IgD-negative memory B cell (primary cell): ENCODE measurements at regions not wholly inside any gene's neighbourhood (a gene's known extent, or its start where the extent isn't known, plus 50 kb on each side); places are given as distances from the start of the nearest gene placed in this dataset.

Source experiments
- H3K27ac Mint-ChIP-seq, 3 donors: one replicate each; pipeline ENCODE4 v1.8.0; 2020 to 2022; ENCODE audit warnings: mild to moderate bottlenecking in 3 of 3, mixed read lengths in 3 of 3, moderate library complexity in 1 of 3
- H3K27me3 Mint-ChIP-seq: one replicate; pipeline ENCODE4 v1.8.0; 2021; ENCODE audit warnings: mixed read lengths
- H3K36me3 Mint-ChIP-seq: one replicate; pipeline ENCODE4 v1.8.0; 2020; ENCODE audit warnings: mild to moderate bottlenecking, mixed read lengths
- H3K4me1 Mint-ChIP-seq, 3 donors: one replicate each; pipeline ENCODE4 v1.8.0; 2020 to 2022; ENCODE audit warnings: mixed read lengths in 3 of 3, mild to moderate bottlenecking in 1 of 3
- H3K4me3 Mint-ChIP-seq, 4 donors: one replicate each; pipeline ENCODE4 v1.8.0; 2020 to 2022; ENCODE audit warnings: mild to moderate bottlenecking in 4 of 4, mixed read lengths in 4 of 4, moderate library complexity in 3 of 4
- H3K9me3 Mint-ChIP-seq, 3 donors: one replicate each; pipeline ENCODE4 v1.8.0; 2020 to 2021; ENCODE audit warnings: mixed read lengths in 3 of 3, mild to moderate bottlenecking in 1 of 3

DNA sequence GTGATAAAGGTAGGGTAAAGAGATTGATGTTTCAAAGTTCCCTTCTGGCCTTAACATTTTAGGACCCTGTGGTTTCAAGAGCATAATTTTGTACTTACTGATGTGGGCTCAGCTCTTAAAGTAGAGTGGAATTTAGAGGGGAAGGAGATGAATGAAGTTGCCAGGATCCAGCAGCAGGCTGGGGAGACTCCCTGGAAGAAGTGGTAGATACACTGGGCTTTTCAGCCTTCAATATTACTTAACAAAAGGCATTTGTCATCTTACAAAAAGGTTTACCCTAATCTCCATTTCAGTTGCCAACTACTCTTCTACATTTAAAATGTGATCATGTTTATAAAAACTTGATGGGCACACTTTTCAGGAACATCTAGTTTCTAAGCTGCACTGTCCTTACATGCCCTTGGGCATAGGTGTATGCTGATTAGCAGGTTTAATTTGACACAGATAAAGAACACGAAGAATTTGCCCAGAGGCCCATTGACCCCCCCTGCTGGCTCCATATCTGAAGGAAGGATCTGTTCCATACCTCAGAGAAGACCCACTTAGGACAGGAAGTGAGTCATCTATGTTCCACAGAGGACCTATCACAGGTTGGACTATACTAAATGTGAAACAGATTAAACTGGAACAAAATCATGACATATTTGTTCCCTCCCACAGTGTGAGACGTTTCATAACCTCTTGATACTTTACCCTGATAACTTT lies 93.0 kb upstream of the LPP start:
- H3K27ac Mint-ChIP-seq: no peak overlapping the region
- H3K27me3 Mint-ChIP-seq: no peaks in the 10 kb centered on the region
- no peaks in the 10 kb centered on the region for H3K9me3 Mint-ChIP-seq
- peaks cover 1% of the 10 kb centered on the region for H3K36me3 Mint-ChIP-seq
- H3K4me1 Mint-ChIP-seq: peaks cover 0 to 6% (median 5%) of the 10 kb centered on the region in 3 donors
- H3K4me3 Mint-ChIP-seq: no peak overlapping the region

DNA sequence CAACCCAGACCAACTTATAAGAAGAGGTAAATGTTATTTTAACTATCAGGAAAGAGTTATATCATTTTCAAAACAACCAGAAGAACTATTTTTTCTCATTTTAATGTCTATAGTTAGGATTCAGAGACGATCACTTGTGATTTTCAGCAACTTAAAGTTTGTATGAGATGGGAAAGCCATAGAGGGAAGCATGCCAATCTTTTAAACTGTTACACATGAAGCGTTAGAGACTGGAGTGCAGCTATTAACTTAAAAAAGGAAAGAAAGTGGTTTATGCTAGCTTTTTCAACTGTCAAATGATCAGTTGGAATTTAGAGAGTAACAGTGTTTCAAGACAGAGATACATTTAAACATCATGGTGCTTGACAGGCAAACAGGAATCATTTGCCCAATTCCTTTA lies 91.7 kb upstream of the LPP start:
- H3K36me3 Mint-ChIP-seq: peaks cover 3% of the 10 kb centered on the region
- H3K27ac Mint-ChIP-seq: peak overlapping the region in 1 of 3 donors; percentile 37
- H3K4me3 Mint-ChIP-seq: no peak overlapping the region
- H3K9me3 Mint-ChIP-seq: no peaks in the 10 kb centered on the region
- no peaks in the 10 kb centered on the region for H3K27me3 Mint-ChIP-seq
- peaks cover 0 to 6% (median 5%) of the 10 kb centered on the region in 3 donors for H3K4me1 Mint-ChIP-seq

DNA sequence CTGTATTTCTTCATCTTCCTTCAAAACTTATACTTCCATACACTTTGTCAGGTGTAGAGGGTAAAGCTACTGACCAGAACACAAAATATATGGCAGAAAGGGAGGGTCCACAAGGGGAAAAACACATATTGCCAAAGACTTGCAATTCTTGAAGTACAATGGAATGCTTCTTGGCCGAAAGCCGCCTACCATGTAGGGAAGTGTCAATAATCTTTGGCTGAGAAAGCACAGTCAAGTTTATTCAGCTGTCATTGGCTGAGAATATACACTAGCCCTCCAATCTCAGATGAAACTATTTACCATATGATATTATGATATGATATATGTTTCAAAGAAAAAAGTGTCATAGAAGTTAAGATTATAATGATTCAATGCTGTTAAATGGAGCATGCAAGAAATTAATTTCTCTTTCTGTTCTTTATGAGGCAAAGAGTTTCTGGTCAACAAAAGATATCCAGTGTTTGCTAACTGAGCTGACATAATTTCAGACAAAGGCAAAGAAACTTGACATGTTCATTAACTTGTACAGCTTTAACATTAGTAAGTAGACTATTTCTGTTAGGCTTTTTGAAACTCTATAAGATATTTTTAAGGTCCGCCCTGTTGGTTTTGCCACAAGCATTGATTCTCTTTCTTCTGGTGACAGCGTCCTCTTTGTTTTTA lies 89.0 kb upstream of the LPP start:
- Mint-ChIP-seq H3K9me3 (peaks cover 0 to 2% (median 0%) of the 10 kb centered on the region in 3 donors), H3K4me1 (peaks cover 0 to 6% (median 5%) of the 10 kb centered on the region in 3 donors), H3K27ac (no peak overlapping the region), H3K4me3 (no peak overlapping the region), H3K27me3 (no peaks in the 10 kb centered on the region), H3K36me3 (peaks cover 3% of the 10 kb centered on the region)

DNA sequence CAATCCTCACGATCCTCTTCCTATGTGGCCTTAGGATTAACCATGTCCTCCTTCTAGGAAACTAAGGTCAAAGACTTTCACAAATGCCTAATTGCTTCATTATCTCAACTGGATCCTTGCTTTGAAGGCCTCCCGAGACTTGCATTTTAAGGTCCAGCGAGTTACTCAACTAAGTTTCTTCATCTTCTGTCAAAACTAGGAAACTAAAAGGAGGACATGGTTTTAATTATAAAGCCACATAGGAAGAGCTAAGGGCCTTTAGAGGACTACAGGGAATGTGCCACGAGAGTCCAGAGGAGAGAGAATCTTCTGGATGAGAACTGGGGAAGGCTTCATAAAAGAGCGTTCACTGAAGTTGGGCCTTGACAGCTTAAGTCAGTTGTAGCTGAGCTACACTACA lies 87.8 kb upstream of the LPP start:
- peaks cover 0 to 2% (median 0%) of the 10 kb centered on the region in 3 donors for H3K9me3 Mint-ChIP-seq
- H3K27me3 Mint-ChIP-seq: peaks cover 2% of the 10 kb centered on the region
- H3K27ac Mint-ChIP-seq: no peak overlapping the region
- peaks cover 5% of the 10 kb centered on the region for H3K36me3 Mint-ChIP-seq
- no peak overlapping the region for H3K4me3 Mint-ChIP-seq
- H3K4me1 Mint-ChIP-seq: peaks cover 0 to 3% (median 3%) of the 10 kb centered on the region in 3 donors

DNA sequence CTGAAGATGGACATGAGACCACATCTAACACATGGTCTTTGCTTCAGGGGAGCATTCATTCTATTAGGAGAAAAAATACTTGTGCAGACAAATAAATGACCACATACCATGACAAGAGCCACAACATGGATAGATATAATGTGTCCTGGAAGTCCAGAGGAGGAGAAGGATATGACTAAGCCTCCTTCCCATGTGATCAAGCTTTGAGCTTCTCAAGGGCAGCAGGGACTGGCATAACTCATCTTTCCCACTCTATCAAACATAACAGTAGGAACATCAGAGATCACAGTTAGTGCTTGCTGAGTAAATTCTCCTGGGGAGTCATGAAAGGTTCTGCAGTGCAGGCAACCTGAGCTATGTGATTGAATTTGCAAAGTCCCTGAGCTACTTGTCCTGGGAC lies 86.0 kb upstream of the LPP start:
- no peak overlapping the region for H3K27ac Mint-ChIP-seq
- H3K27me3 Mint-ChIP-seq: peaks cover 2% of the 10 kb centered on the region
- H3K36me3 Mint-ChIP-seq: peaks cover 5% of the 10 kb centered on the region
- no peak overlapping the region for H3K4me3 Mint-ChIP-seq
- no peaks in the 10 kb centered on the region for H3K4me1 Mint-ChIP-seq
- H3K9me3 Mint-ChIP-seq: peaks cover 0 to 2% (median 0%) of the 10 kb centered on the region in 3 donors

DNA sequence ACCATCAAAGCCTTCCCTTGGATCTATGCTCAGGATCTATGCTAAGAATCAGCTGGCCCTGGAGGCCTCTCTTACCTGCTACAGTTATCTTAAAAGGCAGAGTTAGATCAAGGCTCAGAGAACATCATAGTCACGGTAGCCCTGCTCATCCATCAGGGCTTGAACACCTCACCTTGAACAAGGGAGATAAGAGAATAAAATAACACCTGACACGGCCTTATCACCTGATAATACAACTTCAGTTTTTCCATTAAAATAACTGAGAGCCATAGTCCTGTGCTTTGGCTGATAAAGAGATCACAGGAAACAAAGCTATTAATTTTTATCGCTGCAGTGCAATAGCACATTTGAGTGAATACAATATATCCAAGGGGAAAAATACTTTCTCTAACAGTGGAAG lies 85.6 kb upstream of the LPP start:
- H3K4me1 Mint-ChIP-seq: no peaks in the 10 kb centered on the region
- H3K36me3 Mint-ChIP-seq: peaks cover 5% of the 10 kb centered on the region
- peaks cover 0 to 2% (median 0%) of the 10 kb centered on the region in 3 donors for H3K9me3 Mint-ChIP-seq
- H3K27me3 Mint-ChIP-seq: peaks cover 2% of the 10 kb centered on the region
- H3K27ac Mint-ChIP-seq: no peak overlapping the region
- H3K4me3 Mint-ChIP-seq: no peak overlapping the region

DNA sequence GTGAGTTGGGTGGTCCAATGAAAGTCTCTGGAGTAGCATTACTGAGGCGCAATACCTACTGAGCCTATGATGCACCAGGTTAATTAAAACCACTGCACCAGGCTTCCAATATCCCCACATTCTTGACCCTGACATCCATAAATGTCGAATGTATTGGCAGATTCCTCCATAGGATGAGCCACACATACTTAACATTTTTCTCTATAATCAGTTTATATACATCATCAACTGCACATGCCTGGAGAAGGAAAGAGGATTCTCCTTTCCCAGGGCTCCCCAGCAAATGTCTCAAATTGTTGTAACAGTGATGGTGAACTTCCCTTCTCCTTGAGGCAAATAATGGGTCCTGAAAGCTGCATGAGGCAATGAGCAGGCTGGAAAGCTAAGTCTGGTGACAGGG lies 82.3 kb upstream of the LPP start:
- peaks cover 0 to 2% (median 0%) of the 10 kb centered on the region in 3 donors for H3K9me3 Mint-ChIP-seq
- H3K27me3 Mint-ChIP-seq: peaks cover 2% of the 10 kb centered on the region
- no peaks in the 10 kb centered on the region for H3K4me1 Mint-ChIP-seq
- H3K4me3 Mint-ChIP-seq: no peak overlapping the region
- no peak overlapping the region for H3K27ac Mint-ChIP-seq
- H3K36me3 Mint-ChIP-seq: peaks cover 3% of the 10 kb centered on the region

DNA sequence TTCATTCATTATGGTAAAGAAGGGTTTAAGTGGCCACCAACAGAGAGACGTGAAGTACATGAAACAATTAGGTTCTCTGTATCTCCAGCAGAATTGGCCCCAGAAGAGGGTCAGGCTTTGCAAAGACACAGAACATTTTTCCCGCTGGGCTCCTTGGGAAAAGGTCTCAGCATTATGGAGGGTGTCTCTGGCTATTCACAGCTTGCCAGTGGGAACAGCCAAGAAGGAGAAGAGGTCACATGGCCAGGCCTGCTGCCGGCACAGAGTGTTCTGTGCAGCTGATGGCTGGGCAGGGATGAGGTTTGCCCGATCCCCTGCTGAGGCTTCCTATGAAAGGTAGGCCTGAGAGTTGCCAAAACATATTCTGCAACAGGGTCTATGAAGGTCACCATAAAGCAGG lies 77.8 kb upstream of the LPP start:
- no peaks in the 10 kb centered on the region for H3K27me3 Mint-ChIP-seq
- H3K27ac Mint-ChIP-seq: no peak overlapping the region
- peaks cover 1% of the 10 kb centered on the region for H3K36me3 Mint-ChIP-seq
- no peak overlapping the region for H3K4me3 Mint-ChIP-seq
- H3K9me3 Mint-ChIP-seq: peaks cover 0 to 5% (median 4%) of the 10 kb centered on the region in 3 donors
- no peaks in the 10 kb centered on the region for H3K4me1 Mint-ChIP-seq

DNA sequence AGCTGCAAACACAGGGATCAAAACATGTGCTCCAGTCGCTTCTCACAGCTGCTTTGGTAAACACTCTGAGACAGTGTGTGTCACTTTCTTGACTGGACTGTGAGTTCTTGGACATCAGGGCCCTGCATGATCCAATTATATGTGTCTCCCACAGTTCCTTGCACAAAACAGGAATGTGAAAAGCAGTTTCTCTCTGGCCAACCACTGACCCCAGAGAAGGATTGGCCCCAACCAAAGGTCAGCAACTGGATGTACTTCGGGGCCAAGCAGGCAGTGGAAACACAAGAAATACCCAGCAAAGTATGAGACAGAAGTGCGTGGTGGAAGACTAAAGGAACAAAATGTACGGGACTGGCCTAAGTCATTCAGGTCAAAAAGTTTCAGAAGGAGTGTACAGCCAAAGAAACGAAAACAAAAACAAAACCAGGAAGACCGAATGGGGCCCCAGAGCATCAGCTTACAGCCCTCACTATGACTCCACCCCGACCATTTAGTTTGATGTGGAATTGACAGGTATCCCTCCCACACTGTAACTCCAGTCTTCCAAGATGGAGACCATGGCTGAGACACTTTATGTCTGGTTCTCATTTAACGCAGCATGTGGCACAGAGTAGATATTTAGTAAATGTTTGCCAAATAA lies 76.7 kb upstream of the LPP start:
- Mint-ChIP-seq H3K36me3 (peaks cover 1% of the 10 kb centered on the region), H3K9me3 (peaks cover 0 to 5% (median 4%) of the 10 kb centered on the region in 3 donors), H3K27me3 (no peaks in the 10 kb centered on the region), H3K4me1 (no peaks in the 10 kb centered on the region), H3K4me3 (no peak overlapping the region), H3K27ac (peak overlapping the region in 1 of 3 donors; percentile 21)

DNA sequence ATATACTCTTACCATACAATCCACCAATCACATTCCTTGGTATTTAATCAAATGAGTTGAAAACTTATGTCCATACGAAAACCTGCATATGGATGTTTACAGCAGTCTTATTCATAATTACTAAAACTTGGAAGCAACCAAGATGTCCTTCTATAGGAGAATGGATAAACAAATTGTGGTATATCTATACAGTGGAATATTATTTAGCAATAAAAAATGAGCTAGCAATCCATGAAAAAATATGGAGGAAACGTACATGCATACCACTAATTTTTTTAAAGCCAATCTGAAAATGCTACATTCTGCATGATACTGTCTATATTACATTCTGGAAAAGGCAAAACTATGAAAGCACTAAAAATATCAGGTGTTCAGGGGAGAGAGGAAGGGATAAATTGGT lies 73.9 kb upstream of the LPP start:
- Mint-ChIP-seq H3K27ac (no peak overlapping the region), H3K36me3 (peaks cover 1% of the 10 kb centered on the region), H3K27me3 (peaks cover 2% of the 10 kb centered on the region), H3K9me3 (peaks cover 0 to 5% (median 4%) of the 10 kb centered on the region in 3 donors), H3K4me1 (peaks cover 3 to 10% (median 4%) of the 10 kb centered on the region in 3 donors), H3K4me3 (no peak overlapping the region)

DNA sequence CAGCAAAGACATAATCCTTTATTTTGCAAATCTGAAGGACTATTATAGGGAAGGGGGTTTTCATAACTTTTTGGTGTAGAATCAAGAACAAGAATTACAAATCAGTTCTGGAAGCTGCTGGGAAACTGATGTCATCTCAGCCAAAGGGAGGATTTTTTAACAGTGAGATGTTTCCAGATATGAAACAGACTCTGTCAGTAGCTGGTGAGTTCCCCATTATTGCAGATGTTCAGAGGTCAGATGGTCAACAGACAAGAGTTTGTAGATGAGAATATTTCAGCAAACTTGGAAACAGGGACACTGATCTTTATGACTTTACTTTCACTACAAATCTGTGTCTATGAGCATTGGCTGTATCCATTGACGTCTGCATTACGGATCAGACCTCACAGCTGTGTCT lies 71.9 kb upstream of the LPP start:
- H3K27ac Mint-ChIP-seq: no peak overlapping the region

DNA sequence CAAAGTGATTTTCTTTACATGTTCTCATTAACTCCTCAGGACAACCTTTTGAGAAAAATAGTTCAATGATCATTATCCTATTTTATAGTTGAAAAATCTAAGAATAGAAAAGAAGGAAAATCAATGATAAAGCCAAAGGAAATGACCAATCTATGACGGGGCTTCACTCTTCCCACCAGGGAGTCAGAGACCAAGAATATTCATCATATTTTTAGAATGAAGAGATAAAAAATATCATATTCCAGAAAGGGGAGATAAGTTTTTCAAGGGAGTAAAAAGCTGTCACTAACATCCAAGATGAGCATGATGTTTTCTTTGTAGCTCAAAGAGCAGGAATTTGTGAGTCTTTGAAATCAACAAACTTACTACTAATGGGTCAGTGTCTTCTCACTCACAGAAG lies 71.5 kb upstream of the LPP start:
- Mint-ChIP-seq H3K36me3 (no peaks in the 10 kb centered on the region), H3K27ac (no peak overlapping the region)

More for the DNA sequence above, 71.9 kb upstream of the LPP start:
- H3K27me3 Mint-ChIP-seq: peaks cover 9% of the 10 kb centered on the region
- peaks cover 0 to 5% (median 4%) of the 10 kb centered on the region in 3 donors for H3K9me3 Mint-ChIP-seq
- peaks cover 16 to 22% (median 16%) of the 10 kb centered on the region in 3 donors for H3K4me1 Mint-ChIP-seq
- H3K36me3 Mint-ChIP-seq: no peaks in the 10 kb centered on the region
- H3K4me3 Mint-ChIP-seq: no peak overlapping the region

DNA sequence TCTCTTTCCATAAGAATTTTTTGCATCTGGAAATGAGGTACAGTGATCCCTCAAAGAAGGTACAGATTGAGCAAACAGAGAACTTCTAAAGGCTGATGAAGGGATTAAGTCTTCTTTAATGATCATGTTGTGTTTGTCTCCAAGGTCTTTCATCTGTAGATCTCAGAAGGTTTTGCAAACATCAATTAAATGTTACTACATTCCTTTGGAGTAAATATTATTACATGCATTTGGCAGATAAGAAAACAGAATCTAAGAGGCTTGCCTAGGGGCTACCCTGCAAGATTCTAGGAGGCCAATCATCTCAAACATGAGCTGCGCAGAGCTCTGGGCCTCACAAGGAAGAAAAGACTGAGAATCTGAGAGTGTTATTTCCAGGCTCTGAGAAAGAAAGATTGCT lies 70.9 kb upstream of the LPP start:
- Mint-ChIP-seq H3K4me1 (peaks cover 16 to 26% (median 19%) of the 10 kb centered on the region in 3 donors), H3K9me3 (peaks cover 0 to 5% (median 4%) of the 10 kb centered on the region in 3 donors), H3K27ac (no peak overlapping the region), H3K36me3 (no peaks in the 10 kb centered on the region), H3K27me3 (peaks cover 15% of the 10 kb centered on the region), H3K4me3 (no peak overlapping the region)

More for the DNA sequence above, 71.5 kb upstream of the LPP start:
- Mint-ChIP-seq H3K9me3 (peaks cover 0 to 5% (median 4%) of the 10 kb centered on the region in 3 donors), H3K4me1 (peaks cover 16 to 22% (median 16%) of the 10 kb centered on the region in 3 donors), H3K27me3 (peaks cover 11% of the 10 kb centered on the region), H3K4me3 (no peak overlapping the region)

DNA sequence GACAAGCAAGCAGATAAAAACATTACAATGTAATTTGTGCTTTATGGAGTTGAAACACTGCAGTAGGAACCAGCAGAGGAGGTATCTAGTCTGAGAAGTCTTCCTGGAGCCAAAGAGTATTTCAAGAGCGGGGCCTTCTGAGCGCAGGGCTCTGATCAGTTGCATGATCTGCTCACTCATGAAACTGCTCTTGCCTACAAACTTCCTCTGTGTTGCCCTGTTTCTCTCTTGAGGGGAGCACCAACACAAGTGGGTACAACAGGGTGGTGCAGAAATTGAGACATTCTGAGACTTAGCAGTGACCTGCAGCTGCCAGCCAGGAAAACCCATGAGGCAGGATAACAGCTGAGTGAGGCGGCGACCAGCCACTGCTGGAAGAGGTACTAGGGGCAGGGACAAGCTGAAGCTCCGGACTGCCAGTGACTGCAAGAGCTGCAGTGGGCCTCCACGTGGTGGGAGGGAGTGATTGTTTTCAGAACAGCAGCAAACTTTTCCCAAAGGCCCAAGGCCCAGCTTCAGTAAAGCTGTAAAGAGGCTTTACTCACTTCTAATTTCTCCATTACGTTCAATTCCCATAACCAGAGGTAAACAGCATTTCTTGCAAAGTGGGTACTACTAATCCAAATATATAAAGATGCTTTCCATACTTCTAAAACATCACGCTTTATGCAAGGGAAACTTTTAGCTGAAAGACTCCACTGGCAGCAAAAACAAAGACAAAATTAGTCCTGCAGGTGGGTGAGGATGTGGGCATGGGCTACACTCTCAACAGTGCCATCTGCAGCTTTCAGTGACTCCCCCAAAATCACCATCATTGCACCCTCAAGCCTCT lies 69.0 kb upstream of the LPP start:
- H3K9me3 Mint-ChIP-seq: peaks cover 0 to 5% (median 4%) of the 10 kb centered on the region in 3 donors
- no peaks in the 10 kb centered on the region for H3K36me3 Mint-ChIP-seq
- H3K27ac Mint-ChIP-seq: no peak overlapping the region
- H3K27me3 Mint-ChIP-seq: peaks cover 20% of the 10 kb centered on the region
- peaks cover 16 to 28% (median 24%) of the 10 kb centered on the region in 3 donors for H3K4me1 Mint-ChIP-seq
- H3K4me3 Mint-ChIP-seq: peak overlapping the region in 1 of 4 donors; percentile 63
